HG03175 (cell line): ENCODE measurements at regions not wholly inside any gene's neighbourhood (a gene's known extent, or its start where the extent isn't known, plus 50 kb on each side); places are given as distances from the start of the nearest gene placed in this dataset.

Experiments
- ATAC-seq: cut with Tn5 transposase; IDR thresholded peaks from one replicate; pipeline ENCODE4 v1.9.1; 2021; ENCODE audit warnings: mild to moderate bottlenecking, moderate library complexity; ENCODE audit not compliant: unreplicated experiment

DNA sequence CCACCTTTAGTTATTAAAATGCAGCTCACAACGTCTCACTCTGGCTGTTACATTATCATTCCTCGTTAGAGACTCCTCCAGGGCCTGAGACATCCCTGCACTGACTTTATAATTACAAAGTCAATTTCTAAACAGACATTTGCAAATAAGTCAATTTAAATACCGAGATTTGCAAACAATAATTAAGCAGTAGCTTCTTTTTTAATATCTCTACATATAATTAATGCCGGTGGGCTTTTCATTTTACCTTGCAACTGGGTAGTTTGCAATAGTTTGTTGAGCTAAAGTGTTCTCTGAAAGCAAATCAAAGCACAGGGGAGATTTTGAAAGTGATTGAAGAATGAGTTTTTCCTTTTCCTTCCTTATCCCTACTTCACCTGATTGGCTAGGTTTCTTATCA lies 154.4 kb downstream of the TLR4 start:
- no peak for ATAC-seq

DNA sequence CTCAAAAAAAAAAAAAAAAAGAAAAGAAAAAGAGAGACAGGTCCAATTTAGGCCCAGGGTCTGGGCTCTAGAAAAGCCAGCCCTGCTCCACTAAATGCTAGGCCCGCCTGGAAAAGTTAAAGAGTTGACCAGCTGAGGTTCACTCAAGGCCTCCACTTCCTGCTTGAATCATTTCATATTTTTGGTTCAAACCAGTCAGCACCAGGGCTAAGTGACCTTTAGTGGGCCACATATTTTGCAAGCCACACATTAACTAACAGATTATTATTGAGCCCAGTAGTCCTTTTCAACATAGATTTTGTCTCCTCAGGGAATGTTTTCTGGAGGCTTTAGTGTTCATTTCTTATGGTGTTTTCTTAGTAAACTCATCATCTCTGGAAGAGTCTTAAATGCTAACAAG lies 156.6 kb downstream of the TLR4 start:
- no peak for ATAC-seq

DNA sequence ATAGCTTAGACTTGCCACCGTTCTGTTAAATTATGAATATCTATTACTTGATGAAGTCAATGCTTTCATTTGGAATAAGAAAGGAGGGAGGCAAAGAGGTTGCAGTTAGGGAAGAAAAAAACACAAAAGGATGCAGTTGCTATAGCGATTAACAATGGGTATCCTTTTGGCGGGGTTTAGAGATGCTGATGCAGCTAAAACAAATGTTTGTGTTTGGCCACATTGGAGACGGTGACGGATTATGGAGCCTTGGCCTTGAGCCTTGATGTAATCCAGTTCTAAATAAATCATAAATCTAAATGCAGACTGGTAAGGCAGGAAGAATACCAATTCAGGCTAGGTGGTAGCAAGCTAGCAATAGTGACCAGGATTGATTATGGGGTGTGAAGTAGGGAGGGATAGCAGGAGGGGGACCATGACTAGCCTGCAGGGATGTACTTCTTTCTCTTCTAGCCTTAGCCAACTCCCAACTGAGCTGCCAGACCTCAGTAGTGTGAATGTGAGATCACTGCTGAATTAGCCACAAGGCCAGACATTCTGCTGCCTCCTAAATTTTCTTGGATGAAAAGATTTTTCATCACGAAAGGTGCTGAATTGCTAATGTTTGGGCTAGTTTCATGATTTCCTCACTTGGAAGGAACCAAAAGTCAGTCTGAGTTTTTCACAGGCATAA lies 160.3 kb downstream of the TLR4 start:
- no peak for ATAC-seq

DNA sequence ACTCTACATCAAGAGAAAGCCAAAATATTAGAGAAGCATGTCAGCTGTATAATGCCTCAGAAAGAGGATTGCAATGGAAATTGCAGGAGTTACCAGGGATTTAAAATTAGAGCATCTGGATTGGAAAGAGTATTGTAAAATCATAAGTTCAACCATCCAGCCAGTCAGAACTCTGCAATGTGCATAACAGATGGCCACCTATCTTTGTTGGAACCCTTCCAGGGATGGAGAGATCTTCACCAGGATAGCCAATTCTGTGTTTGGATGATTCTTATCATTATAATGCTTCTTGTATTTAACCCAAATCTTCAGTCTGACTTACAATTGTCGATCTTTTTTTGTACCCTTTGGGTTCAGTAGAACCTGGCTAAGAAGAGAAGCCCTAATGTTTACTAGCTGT lies 164.4 kb downstream of the TLR4 start:
- no peak for ATAC-seq

DNA sequence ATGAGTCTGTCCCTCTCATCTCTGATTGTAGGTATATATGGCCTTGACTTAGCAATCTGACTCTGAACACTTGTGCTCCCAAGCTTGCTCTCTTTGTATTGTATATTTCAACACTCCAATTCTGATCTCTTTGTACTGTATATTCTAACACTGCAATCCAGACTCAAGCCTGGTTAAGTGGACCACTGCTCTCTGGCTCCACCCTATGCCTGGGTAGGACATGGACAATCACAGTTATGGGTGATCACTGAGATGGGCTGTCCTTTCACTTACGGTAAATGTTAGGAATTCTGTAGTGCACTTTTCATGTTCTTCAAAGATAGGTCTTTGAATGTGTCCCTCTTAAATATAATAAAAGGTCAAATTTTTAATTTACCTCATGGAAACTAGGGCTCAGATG lies 165.1 kb downstream of the TLR4 start:
- ATAC-seq: no peak

DNA sequence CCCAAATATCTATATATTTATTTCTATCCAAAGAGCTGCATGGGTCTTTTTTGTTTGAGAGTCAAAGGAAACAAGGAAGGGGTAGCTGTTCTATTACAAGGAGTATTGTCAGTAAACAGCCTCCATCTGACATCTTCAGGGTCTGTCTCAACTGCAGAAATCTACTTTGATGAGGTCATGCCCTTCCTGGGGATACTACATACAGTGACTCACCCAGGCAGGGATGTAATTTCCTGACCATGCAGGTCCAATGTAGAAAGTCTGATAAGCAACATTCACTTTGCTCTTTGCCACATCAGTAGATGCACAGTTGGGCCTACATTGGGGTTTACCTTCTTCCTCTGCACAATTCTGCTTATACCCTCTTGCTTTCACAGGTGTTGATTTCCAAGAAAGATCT lies 165.5 kb downstream of the TLR4 start:
- no peak for ATAC-seq

DNA sequence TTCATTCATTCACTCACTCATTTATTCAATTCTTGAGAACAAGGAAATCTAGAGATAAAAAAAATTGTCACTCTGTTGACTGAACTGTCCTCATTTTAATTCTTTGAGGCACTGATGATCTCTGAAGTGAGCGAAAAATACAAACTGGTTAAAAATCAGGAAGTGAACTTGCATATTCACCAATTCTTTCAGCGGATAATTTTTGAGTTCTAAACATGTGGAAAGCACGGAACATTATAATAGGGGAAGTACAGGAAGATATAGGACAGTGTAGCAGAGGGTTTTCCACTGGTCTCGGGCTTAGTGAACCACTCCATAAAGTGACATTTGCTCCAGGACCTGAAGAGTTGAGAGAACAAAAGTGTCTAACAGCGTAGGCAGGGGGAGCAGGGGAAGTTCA lies 169.5 kb downstream of the TLR4 start:
- ATAC-seq: no peak

DNA sequence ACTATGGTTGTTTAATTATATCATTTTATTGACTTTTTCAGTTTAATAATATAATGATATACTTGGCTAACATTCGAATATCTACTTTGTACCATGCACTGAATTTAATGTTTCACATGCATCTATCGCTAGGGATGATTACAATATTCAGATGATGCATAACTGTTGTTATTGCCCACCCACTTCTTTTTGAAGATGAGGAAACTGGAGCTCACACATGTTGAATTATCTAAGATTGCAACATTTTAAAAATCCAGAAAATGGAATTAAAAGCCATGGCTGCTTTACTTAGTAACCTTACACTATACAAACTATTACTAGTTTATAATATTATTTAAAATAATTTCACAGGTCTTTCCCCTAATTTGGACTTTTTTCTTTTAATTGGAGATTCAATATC lies 171.7 kb downstream of the TLR4 start:
- ATAC-seq: no peak

DNA sequence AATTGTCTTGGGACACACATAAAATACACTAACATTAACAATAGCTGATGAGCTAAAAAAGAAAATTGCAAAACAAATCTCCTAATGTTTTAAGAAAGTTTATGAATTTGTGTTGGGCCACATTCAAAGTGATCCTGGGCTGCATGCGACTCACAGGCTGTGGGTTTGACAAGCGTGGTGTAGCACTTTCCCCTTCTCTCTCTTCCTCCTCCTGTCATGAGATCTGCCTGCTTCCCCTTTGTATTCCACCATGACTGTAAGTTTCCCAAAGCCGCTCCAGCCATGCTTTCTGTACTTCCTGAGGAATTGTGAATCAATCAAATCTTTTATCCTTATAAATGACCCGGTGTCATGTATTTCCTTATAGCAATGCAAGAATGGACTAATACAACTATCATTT lies 178.0 kb downstream of the TLR4 start:
- no peak for ATAC-seq

DNA sequence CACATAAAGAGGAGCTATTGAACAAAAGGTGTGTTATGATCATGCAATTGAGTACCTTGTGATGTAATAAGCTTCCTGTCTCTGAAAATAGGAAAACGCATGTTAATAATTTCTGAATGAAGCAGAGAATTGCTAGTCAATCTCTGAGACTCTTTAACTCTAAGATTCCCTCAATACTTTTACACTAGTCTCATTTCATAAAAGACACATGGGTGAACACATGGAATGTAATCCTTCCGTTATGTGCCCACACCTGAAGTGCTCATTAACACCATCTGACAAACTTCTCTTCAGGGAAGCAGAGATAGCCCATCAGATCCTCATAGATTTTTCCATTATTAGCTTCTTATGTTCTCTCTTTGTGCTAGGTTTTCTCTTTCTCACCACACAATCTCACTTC lies 182.4 kb downstream of the TLR4 start:
- ATAC-seq: no peak

DNA sequence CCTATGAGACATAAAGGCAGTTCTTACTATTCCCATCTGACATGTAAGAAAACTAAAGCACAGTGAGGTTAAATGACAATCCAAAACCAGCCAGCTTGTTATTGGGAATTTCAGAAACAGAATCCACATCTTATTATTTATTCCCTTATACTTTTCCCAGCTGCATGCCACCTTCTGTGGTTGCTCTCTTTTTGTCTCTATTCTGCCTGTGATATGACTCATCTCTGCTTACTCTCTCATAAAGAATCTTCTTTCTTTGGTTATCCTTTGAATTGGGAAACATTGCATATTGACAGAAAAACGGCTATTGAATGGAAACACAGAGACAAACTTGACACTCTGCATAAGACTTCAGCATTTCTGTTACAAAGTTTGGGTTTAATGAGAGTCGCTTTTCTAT lies 183.2 kb downstream of the TLR4 start:
- ATAC-seq: no peak

DNA sequence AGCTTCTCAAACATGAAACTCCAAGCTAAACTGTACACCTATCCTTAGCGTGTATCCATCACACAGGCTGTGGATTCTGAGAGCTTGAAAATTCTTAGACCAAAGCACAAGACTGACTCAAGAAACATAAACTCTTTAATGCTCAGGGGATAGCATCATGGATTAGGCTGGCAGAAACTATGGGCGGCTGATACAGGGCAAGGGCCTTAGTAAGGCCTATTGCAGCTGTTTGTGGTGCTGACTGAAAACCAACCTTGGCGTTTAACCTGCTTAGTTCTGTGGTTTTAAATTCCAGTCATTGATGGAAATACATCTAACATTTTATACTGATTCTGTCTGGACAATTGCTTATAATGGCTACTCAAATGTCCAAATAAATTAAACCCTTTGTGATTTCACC lies 183.7 kb downstream of the TLR4 start:
- no peak for ATAC-seq

DNA sequence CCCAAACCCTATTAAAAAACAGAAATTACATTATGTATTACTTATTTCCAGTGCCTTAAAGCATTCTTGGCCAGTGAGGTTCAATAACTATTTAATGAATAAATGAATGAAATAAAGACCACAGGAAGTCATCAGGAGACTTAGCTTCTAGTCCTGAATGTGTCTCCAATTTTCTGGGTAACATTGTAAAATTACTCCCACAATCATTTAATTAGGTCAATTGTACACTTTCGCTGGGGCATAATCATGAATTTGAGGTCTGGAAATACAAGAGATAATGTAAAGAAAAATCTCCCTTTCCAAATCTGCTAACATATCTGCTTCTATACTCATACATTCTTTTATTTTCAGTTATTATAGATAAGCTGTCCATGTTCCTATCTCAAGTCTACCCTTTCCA lies 199.2 kb downstream of the TLR4 start:
- ATAC-seq: no peak

DNA sequence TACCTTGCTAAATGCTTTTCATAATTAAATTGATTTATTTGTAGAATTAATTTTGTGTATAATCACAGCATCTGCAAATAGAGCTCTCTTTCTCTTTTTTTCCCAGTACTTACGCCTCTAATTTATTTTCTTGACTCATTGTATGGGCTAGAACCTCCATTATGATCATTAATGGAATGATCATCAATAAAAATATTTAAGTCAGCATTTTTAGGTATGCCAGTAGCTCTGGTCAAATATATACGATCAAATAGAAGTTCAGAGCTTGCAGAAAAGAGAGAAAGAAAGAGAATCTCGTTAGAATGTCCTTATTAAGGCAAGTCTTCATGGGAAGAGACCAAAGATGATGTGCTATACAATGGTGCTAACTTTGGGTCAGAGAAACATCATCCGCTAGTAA lies 202.6 kb downstream of the TLR4 start:
- no peak for ATAC-seq

DNA sequence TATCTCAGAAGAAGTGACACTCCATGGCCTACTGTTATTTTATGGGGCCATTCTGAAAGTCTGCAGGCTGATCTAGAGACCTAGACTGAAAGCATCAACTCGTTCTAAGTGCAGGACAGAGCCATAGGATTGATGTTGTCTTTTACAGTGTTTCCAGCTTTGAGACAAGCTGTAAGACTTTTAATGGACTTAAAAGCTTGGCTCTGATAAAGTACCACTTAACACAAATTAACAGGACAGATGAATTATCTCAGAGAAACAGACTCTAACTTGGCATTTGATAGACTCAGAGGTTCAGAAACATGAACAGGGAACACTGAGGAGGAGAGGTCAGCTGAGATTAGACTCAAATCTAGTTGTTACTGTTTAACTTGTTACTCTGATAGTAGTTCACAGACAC lies 203.2 kb downstream of the TLR4 start:
- ATAC-seq: no peak

DNA sequence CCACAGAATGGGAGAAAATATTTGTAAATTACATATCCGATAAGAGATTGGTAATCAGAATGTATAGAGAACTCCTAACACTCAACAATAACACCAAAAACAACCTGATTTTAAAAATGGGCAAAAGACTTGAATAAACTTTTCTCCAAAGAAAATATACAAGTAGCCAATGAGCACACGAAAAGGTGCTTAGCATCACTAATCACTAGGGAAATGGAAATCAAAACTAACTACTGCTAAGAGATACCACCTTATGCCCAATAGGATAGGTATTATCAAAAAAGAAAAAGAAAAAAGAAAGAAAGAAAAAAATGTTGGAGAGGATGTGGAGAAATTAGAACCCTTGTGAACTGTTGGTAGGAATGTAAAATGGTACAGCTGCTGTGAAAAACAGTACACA lies 212.1 kb downstream of the TLR4 start:
- no peak for ATAC-seq

DNA sequence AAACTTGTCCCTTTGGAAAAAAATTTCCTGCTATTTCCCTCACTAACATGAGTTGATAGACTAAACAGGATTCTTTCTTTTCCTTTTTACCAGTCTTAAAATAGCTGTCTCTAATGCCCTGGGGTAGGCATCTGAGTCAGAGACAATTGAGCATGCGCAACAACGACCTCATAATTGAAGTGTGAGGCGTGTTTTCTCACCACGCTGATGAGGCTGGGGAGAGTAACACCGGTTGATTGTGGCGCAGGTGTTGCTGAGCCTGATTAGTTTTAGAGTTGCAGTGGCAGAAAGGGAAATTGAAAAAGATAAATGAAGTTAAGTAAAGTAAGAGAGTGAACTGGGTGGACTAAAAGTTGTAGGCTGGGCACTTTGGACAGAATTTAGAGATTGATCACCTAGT lies 213.7 kb downstream of the TLR4 start:
- no peak for ATAC-seq

DNA sequence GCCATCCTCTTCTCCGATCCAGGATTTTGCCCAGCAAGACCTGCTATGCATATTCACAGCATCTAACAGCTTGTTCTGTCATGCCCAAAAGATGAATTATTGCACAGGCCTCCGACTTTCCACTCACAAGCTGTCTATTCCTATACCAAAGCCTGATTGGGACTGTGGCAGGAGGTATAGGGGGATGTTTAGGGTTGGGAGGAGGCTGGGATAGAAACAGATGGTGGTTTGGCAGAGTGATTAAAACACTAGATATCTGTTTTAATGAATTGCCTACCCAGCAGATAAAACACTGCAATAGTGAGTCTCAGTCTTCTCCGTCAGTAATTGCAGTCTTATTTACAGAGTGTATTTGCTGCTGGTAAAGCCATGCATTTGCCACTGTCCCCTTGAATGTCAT lies 215.3 kb downstream of the TLR4 start:
- no peak for ATAC-seq

DNA sequence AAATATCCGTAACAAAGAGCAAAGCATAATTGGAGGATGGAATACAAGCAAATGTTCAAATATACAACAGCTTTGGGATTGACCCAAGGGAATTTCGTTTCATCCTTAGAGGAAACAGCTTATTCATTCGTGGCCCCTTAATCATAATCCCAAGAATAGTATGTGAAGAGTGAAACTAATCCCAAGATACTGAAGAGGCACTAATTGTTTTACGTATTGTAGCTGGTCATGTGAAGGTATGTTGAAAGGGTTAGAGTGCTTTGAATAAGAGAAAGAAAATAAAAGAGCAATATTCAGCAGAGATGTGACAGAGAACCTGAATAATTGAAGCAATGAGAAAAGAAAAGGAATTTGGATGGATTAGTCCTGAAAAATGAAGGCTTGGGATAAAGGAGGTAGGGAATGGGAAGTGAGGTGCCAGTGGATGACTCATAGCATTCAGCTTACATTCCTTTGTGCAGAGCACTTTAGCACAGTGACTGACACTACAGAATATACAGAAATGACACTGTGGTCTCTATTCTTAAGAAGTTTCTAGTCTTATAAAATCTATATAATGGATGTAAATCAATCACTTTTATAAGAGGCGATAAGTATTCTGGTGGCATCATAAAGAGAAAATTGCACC lies 221.9 kb downstream of the TLR4 start:
- ATAC-seq: no peak

DNA sequence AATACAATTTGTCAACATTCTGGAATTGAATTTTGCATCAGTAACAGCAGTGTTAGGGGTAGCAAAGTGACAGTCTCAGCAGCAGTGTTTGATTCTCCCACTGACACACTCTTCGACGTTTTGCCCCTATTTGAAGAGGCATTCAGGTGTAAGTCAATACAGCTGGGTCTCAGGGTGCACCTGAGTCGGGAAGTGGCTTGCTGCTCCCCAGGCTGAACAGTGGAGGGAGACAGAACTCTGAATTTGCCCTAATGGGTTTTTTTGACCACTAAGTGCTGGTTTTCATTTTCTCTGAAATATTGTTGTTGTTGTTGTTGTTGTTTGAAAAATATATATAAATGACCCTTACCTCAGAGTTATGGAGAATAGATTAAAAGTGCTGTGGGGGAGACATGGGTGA lies 223.2 kb downstream of the TLR4 start:
- no peak for ATAC-seq

DNA sequence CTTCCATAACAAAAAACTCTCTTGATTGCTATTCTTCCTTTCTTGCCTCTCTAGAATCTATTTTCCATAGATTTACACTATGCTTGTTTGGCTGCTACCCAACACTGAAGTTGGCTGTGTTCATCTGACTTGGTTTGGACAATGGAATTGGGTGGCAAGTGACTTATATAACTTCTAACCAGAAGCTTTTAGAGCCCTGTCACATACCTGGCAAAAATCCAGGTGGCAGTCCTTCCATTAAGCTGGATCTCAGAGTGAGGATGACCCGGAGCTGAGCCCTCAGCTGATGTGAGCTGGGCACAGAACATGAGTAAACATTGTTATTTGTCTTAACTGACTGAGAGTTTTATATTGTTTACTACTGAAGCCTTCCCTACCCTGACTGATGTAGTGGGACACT lies 225.7 kb downstream of the TLR4 start:
- ATAC-seq: no peak

DNA sequence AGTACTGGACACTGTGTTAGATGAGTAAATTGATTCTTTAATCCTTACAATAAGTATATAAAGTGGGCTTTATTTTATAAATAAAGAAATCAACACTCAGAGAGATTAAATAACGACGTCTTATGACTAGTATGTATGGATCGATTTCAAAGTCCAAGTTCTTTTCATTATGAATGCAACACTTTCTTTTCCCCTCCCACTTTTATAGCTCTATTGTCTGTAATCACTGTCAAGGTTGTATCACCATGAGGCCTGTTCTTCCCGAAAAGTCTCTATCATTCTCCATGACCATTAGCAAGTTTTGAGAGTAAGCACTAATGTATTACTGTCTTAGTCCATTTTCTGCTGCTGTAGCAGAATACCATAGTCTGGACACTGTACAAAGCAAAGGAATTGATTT lies 228.4 kb downstream of the TLR4 start:
- no peak for ATAC-seq
